OCI-LY1 (cell line): ENCODE measurements at regions not wholly inside any gene's neighbourhood (a gene's known extent, or its start where the extent isn't known, plus 50 kb on each side); places are given as distances from the start of the nearest gene placed in this dataset.

Experiments used
- H2AFZ ChIP-seq: fragments of 200-600 bp; sonication (generic), shearing (Covaris generic); 2 replicates; pipeline ENCODE4 v1.6.0; 2014; ENCODE audit warnings: antibody characterized with exemption, mild to moderate bottlenecking, low read length
- H3F3A ChIP-seq: fragments of 200-600 bp; sonication (generic), shearing (Covaris generic); 2 replicates; pipeline ENCODE4 v1.6.0; 2014; ENCODE audit warnings: mild to moderate bottlenecking, antibody characterized with exemption, low read length, moderate library complexity; ENCODE audit not compliant: insufficient read depth
- H3K27ac ChIP-seq: fragments of 200-600 bp; sonication (generic); 2 replicates; pipeline ENCODE4 v1.5.1; 2014; ENCODE audit warnings: low read length, mixed run types, mild to moderate bottlenecking, low read depth; ENCODE audit not compliant: poor library complexity, severe bottlenecking
- H3K27me3 ChIP-seq: fragments of 200-600 bp; sonication (generic); 2 replicates; pipeline ENCODE4 v1.6.0; 2014; ENCODE audit warnings: antibody characterized with exemption, mild to moderate bottlenecking, low read length, moderate library complexity; ENCODE audit not compliant: insufficient read depth
- H3K36me3 ChIP-seq: fragments of 200-600 bp; sonication (generic); 2 replicates; pipeline ENCODE4 v1.6.1; 2014; ENCODE audit warnings: mild to moderate bottlenecking, antibody characterized with exemption, low read length, moderate library complexity, mixed read lengths; ENCODE audit not compliant: insufficient read depth
- H3K4me1 ChIP-seq: fragments of 200-600 bp; sonication (generic); 2 replicates; pipeline ENCODE4 v1.5.1; 2014; ENCODE audit warnings: mild to moderate bottlenecking, low read length, moderate library complexity; ENCODE audit not compliant: insufficient read depth, severe bottlenecking
- H3K4me2 ChIP-seq: fragments of 200-600 bp; sonication (generic), shearing (Covaris generic); 2 replicates; pipeline ENCODE4 v1.6.1; 2014; ENCODE audit warnings: low read length
- H3K4me3 ChIP-seq: fragments of 200-600 bp; sonication (generic); 2 replicates; pipeline ENCODE4 v1.5.1; 2014; ENCODE audit warnings: low read length, low read depth, mild to moderate bottlenecking, mixed read lengths; ENCODE audit not compliant: poor library complexity, severe bottlenecking
- H3K79me2 ChIP-seq: fragments of 200-600 bp; shearing (Covaris generic); 2 replicates; pipeline ENCODE4 v1.6.1; 2016; ENCODE audit warnings: mixed run types, low read length, mixed read lengths; ENCODE audit not compliant: insufficient read depth
- H3K9ac ChIP-seq: fragments of 200-600 bp; sonication (generic), shearing (Covaris generic); 2 replicates; pipeline ENCODE4 v1.6.1; 2014; ENCODE audit warnings: mild to moderate bottlenecking, low read length, mixed read lengths
- H3K9me2 ChIP-seq: fragments of 200-600 bp; sonication (generic), shearing (Covaris generic); 2 replicates; pipeline ENCODE4 v1.6.1; 2014; ENCODE audit warnings: low read depth, mild to moderate bottlenecking, low read length, mixed read lengths
- H3K9me3 ChIP-seq: fragments of 200-600 bp; shearing (Covaris generic); 2 replicates; pipeline ENCODE4 v1.6.1; 2014; ENCODE audit warnings: low read length, mixed read lengths
- H4K20me1 ChIP-seq: fragments of 200-600 bp; sonication (generic), shearing (Covaris generic); 2 replicates; pipeline ENCODE4 v1.6.0; 2016; ENCODE audit warnings: mild to moderate bottlenecking, low read length; ENCODE audit not compliant: insufficient read depth
- EZH2 ChIP-seq: fragments of 200-600 bp; sonication (generic), shearing (Covaris generic); IDR thresholded peaks from 2 replicates; pipeline ENCODE4 v1.8.0; 2017; ENCODE audit warnings: borderline replicate concordance, mixed run types, mild to moderate bottlenecking, antibody characterized with exemption, low read length, moderate library complexity, mixed read lengths
- TF ChIP-seq, protein P1 (sequence below): fragments of 200-600 bp; sonication (generic), shearing (Covaris generic); IDR thresholded peaks from 2 replicates; pipeline ENCODE4 v1.5.1; 2017; ENCODE audit warnings: mild to moderate bottlenecking, antibody characterized with exemption, low read length, moderate library complexity, mixed read lengths

DNA sequence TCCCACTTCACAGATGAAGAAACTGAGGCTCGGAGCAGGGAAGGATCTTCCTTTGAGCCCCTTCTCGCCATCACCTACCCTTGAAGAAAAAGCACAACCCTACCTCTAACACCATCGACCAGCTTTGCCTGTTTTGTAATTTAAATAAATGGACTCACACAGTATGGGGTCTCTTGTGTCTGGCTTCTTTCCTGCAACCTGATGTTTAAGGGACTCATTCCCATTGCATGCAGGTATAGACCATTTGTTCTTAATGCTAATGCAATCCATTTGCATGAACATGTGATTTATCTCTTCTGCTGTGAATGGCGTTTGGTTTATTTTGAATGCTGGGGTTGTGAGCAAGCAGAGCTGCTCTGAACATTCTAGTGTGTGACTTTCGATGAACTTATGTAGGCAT, 150.8 kb upstream of the FOXF1 start:
- no peaks in the 10 kb centered on the region for H3K36me3 ChIP-seq

DNA sequence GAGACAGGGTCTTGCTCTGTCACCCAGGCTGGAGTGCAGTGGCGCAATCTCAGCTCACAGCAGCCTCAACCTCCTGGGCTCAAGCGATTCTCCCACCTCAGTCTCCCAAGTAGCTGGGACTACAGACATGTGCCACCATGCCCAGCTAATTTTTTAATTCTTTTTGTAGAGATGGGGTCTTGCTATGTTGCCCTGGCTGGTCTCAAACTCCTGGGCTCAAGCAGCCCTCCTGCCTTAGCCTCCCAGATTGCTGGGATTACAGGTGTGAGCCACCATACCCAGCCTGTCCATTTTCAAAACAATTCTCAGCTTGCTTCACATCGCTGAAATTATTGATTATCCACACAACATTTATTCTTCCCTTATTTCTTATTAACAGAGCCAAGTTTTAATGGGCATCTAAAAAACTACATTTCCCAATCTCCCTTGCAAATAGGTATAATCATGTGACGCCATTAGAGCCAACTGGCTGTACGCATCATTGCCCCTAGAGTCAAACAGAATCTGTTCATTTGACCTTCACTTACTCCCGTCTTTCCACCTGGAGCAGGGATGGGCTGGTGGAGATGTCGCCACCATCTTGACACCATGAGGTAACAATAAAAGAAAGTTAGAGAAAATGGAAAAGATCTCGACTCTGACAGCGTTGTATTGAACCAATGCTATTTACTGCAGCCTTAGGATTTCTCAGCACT, 148.0 kb upstream of the FOXF1 start:
- Histone ChIP-seq H3F3A (no peaks in the 10 kb centered on the region), H4K20me1 (no peaks in the 10 kb centered on the region), H3K9me2 (no peaks in the 10 kb centered on the region), H3K27me3 (no peaks in the 10 kb centered on the region; the same call in 1 of the 2 replicates), H2AFZ (no peak overlapping the region), H3K79me2 (no peaks in the 10 kb centered on the region), H3K27ac (no peak overlapping the region), H3K36me3 (no peaks in the 10 kb centered on the region), H3K4me2 (no peak overlapping the region), H3K9ac (no peak overlapping the region), H3K4me1 (no peaks in the 10 kb centered on the region), H3K9me3 (no peaks in the 10 kb centered on the region), H3K4me3 (no peak overlapping the region)
- no peak for TF ChIP-seq EZH2
- TF ChIP-seq, protein P1, sequence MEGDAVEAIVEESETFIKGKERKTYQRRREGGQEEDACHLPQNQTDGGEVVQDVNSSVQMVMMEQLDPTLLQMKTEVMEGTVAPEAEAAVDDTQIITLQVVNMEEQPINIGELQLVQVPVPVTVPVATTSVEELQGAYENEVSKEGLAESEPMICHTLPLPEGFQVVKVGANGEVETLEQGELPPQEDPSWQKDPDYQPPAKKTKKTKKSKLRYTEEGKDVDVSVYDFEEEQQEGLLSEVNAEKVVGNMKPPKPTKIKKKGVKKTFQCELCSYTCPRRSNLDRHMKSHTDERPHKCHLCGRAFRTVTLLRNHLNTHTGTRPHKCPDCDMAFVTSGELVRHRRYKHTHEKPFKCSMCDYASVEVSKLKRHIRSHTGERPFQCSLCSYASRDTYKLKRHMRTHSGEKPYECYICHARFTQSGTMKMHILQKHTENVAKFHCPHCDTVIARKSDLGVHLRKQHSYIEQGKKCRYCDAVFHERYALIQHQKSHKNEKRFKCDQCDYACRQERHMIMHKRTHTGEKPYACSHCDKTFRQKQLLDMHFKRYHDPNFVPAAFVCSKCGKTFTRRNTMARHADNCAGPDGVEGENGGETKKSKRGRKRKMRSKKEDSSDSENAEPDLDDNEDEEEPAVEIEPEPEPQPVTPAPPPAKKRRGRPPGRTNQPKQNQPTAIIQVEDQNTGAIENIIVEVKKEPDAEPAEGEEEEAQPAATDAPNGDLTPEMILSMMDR: no peak

More for the DNA sequence above, 150.8 kb upstream of the FOXF1 start:
- H3K4me2 ChIP-seq: no peak overlapping the region
- H3K9me2 ChIP-seq: no peaks in the 10 kb centered on the region
- no peak overlapping the region for H2AFZ ChIP-seq
- H3K9ac ChIP-seq: no peak overlapping the region
- H3K27ac ChIP-seq: no peak overlapping the region
- no peak for TF ChIP-seq EZH2
- TF ChIP-seq, protein P1: no peak
- H3K79me2 ChIP-seq: no peaks in the 10 kb centered on the region
- H3K9me3 ChIP-seq: no peaks in the 10 kb centered on the region
- no peaks in the 10 kb centered on the region for H3K4me1 ChIP-seq
- H3K27me3 ChIP-seq: peaks cover 7% of the 10 kb centered on the region; the same call in 1 of the 2 replicates
- H3F3A ChIP-seq: no peaks in the 10 kb centered on the region
- H3K4me3 ChIP-seq: no peak overlapping the region
- no peaks in the 10 kb centered on the region for H4K20me1 ChIP-seq

DNA sequence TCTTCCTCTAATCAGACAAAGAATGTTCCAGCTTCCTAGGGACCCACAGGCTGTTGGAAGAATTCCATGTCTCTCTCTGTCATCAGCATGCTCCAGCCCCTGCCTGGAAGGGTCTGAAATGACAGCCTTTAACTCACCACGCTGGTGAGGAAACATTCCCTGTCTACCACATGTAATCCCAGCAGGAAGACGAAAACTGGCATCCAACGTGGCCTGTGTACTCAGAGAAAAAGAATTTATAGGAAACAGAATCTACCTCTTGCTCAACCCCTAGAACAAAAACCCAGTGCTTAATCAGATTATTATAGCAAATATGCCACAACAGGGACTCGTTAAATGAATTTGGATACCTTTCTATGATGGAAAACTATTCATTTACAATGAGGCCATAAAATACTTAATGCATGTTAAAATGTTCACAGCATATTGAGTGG, 147.3 kb upstream of the FOXF1 start:
- Histone ChIP-seq H3K36me3 (no peaks in the 10 kb centered on the region), H3K4me1 (no peaks in the 10 kb centered on the region), H3K27ac (no peak overlapping the region), H3K4me2 (no peak overlapping the region), H4K20me1 (no peaks in the 10 kb centered on the region), H3K27me3 (no peaks in the 10 kb centered on the region; the same call in 1 of the 2 replicates), H3K79me2 (no peaks in the 10 kb centered on the region), H3K9me2 (no peaks in the 10 kb centered on the region), H3K4me3 (no peak overlapping the region), H2AFZ (no peak overlapping the region), H3F3A (no peaks in the 10 kb centered on the region), H3K9me3 (no peaks in the 10 kb centered on the region), H3K9ac (no peak overlapping the region)
- no peak for TF ChIP-seq EZH2
- TF ChIP-seq, protein P1: no peak
